Natural killer cell (primary cell): ENCODE measurements at regions not wholly inside any gene's neighbourhood (a gene's known extent, or its start where the extent isn't known, plus 50 kb on each side); places are given as distances from the start of the nearest gene placed in this dataset.
"Not testable (repeated sequence)": the region's sequence is repeated elsewhere in the genome, so short reads cannot be mapped to it uniquely, and the experiment has no call there.

ENCODE experiments used
- ATAC-seq, 3 donors: fragments of 150-1000 bp in 2 of 3; fragments of 200-7000 bp in 1 of 3; cut with Tn5 transposase; 1 replicate in 1 of 3; 2 replicates in 2 of 3; pipeline ENCODE4 v1.10.0; 2021; ENCODE audit warnings: mild to moderate bottlenecking in 2 of 3, moderate library complexity in 2 of 3
- DNase-seq, 2 donors: peaks; one replicate each; pipeline versions ENCODE4 v3.0.0 to v3.0.0-alpha.2; 2013 to 2021; ENCODE audit warnings: mixed read lengths in 1 of 2
- H3K27ac ChIP-seq: one replicate; pipeline ENCODE4 v1.5.1; 2013; ENCODE audit warnings: mild to moderate bottlenecking, low read length
- H3K27me3 ChIP-seq: one replicate; pipeline ENCODE4 v1.6.1; 2013; ENCODE audit warnings: low read length; ENCODE audit not compliant: control insufficient read depth, insufficient read depth
- H3K36me3 ChIP-seq: one replicate; pipeline ENCODE4 v1.6.1; 2013; ENCODE audit warnings: low read length; ENCODE audit not compliant: control insufficient read depth, insufficient read depth
- H3K4me1 ChIP-seq: one replicate; pipeline ENCODE4 v1.6.1; 2013; ENCODE audit warnings: low read length; ENCODE audit not compliant: control insufficient read depth, insufficient read depth
- H3K4me3 ChIP-seq: one replicate; pipeline ENCODE4 v1.5.1; 2013; ENCODE audit warnings: low read length
- H3K9me3 ChIP-seq: one replicate; pipeline ENCODE4 v1.6.1; 2013; ENCODE audit warnings: low read length; ENCODE audit not compliant: control insufficient read depth, insufficient read depth
- H3K27ac Mint-ChIP-seq, 2 donors: one replicate each; pipeline ENCODE4 v1.8.0; 2022; ENCODE audit warnings: mild to moderate bottlenecking in 2 of 2, mixed read lengths in 2 of 2, moderate library complexity in 1 of 2
- H3K27me3 Mint-ChIP-seq, 2 donors: one replicate each; pipeline ENCODE4 v1.8.0; 2022; ENCODE audit warnings: low read depth in 2 of 2, mixed read lengths in 2 of 2
- H3K36me3 Mint-ChIP-seq: one replicate; pipeline ENCODE4 v1.8.0; 2022; ENCODE audit warnings: mixed read lengths
- H3K4me1 Mint-ChIP-seq, 2 donors: one replicate each; pipeline ENCODE4 v1.8.0; 2022; ENCODE audit warnings: mixed read lengths in 2 of 2
- H3K4me3 Mint-ChIP-seq: one replicate; pipeline ENCODE4 v1.8.0; 2022; ENCODE audit warnings: mild to moderate bottlenecking, moderate library complexity, mixed read lengths
- H3K9me3 Mint-ChIP-seq, 2 donors: one replicate each; pipeline ENCODE4 v1.8.0; 2022; ENCODE audit warnings: mixed read lengths in 2 of 2
- CTCF ChIP-seq: fragments of 200-600 bp; IDR thresholded peaks from one replicate; pipeline ENCODE4 v1.8.0; 2022; ENCODE audit warnings: antibody characterized with exemption
- WGBS: methylation state at CpG from one replicate; pipeline ENCODE4 v1.1.7; 2013; ENCODE audit warnings: missing lambda C conversion rate; ENCODE audit not compliant: insufficient coverage; 5-methylcytosine and 5-hydroxymethylcytosine counted together
- intact Hi-C: fragments of 100-400 bp; cut with micrococcal nuclease; formaldehyde crosslinking; loops from one replicate; pipeline ENCODE4 v1.14.2; 2022

- H3K36me3 Mint-ChIP-seq, DNase-seq, ATAC-seq, H3K4me3 Mint-ChIP-seq, H3K4me3 ChIP-seq, H3K4me1 Mint-ChIP-seq, H3K27me3 ChIP-seq, intact Hi-C loops, H3K27ac ChIP-seq, H3K9me3 Mint-ChIP-seq, H3K4me1 ChIP-seq, H3K9me3 ChIP-seq, H3K27ac Mint-ChIP-seq, H3K36me3 ChIP-seq: not testable (repeated sequence)
- WGBS = 50% methylated on average over 1 of the region's 1 CpG
- peaks cover 20 to 32% of the 10 kb centered on the region in 2 donors for H3K27me3 Mint-ChIP-seq
Observed at GRCh38 chr10:109809954-109810353, 113.4 kb downstream of the XPNPEP1 start.

GRCh38 chr10:109801191-109801590 lies 122.1 kb downstream of the XPNPEP1 start:
- H3K4me3 ChIP-seq, H3K27ac Mint-ChIP-seq, H3K27ac ChIP-seq, intact Hi-C loops, DNase-seq, H3K4me3 Mint-ChIP-seq, H3K27me3 ChIP-seq, H3K4me1 ChIP-seq, ATAC-seq, H3K36me3 Mint-ChIP-seq, H3K36me3 ChIP-seq, H3K9me3 Mint-ChIP-seq, H3K9me3 ChIP-seq, H3K4me1 Mint-ChIP-seq: not testable (repeated sequence)
- H3K27me3 Mint-ChIP-seq = peaks cover 12 to 32% of the 10 kb centered on the region in 2 donors
- WGBS = 96% methylated on average over 13 of the region's 14 CpGs

GRCh38 chr10:109790647-109791046 lies 132.7 kb downstream of the XPNPEP1 start:
- intact Hi-C loops = no loop called here
- Mint-ChIP-seq H3K27me3 (peaks cover 11 to 54% of the 10 kb centered on the region in 2 donors), H3K27ac (no peak overlapping the region), H3K4me3 (no peak overlapping the region), H3K4me1 (no peaks in the 10 kb centered on the region), H3K9me3 (peaks cover 0 to 3% of the 10 kb centered on the region in 2 donors), H3K36me3 (no peaks in the 10 kb centered on the region)
- ATAC-seq (no peak), DNase-seq (no peak)
- TF ChIP-seq CTCF = no peak
- Histone ChIP-seq H3K27ac (no peak overlapping the region), H3K4me3 (no peak overlapping the region), H3K36me3 (no peaks in the 10 kb centered on the region), H3K27me3 (peaks cover 2% of the 10 kb centered on the region), H3K4me1 (no peaks in the 10 kb centered on the region), H3K9me3 (no peaks in the 10 kb centered on the region)
- WGBS = 89% methylated on average over 4 of the region's 4 CpGs

GRCh38 chr10:109784236-109784635 lies 139.1 kb downstream of the XPNPEP1 start:
- Mint-ChIP-seq H3K4me1 (no peaks in the 10 kb centered on the region), H3K9me3 (no peaks in the 10 kb centered on the region), H3K27me3 (peaks cover 19 to 54% of the 10 kb centered on the region in 2 donors), H3K4me3 (no peak overlapping the region), H3K36me3 (no peaks in the 10 kb centered on the region), H3K27ac (no peak overlapping the region)
- no peak for TF ChIP-seq CTCF
- no peak overlapping the region for H3K27ac ChIP-seq
- peaks cover 2% of the 10 kb centered on the region for H3K27me3 ChIP-seq
- intact Hi-C loops = no loop called here
- DNase-seq (no peak), ATAC-seq (no peak)
- H3K9me3 ChIP-seq = no peaks in the 10 kb centered on the region
- WGBS = 67% methylated on average over 3 of the region's 3 CpGs
- no peaks in the 10 kb centered on the region for H3K4me1 ChIP-seq
- no peak overlapping the region for H3K4me3 ChIP-seq
- no peaks in the 10 kb centered on the region for H3K36me3 ChIP-seq

- H3K27me3 Mint-ChIP-seq = peaks cover 16 to 54% of the 10 kb centered on the region in 2 donors
- 82% methylated on average over 5 of the region's 5 CpGs for WGBS
- no peak for TF ChIP-seq CTCF
Observed at GRCh38 chr10:109783286-109783685, 140.0 kb downstream of the XPNPEP1 start.

More at GRCh38 chr10:109783286-109783685, 140.0 kb downstream of the XPNPEP1 start:
- DNase-seq (no peak), ATAC-seq (no peak)
- Histone ChIP-seq H3K4me1 (no peaks in the 10 kb centered on the region), H3K27ac (no peak overlapping the region), H3K9me3 (no peaks in the 10 kb centered on the region), H3K4me3 (no peak overlapping the region), H3K27me3 (no peaks in the 10 kb centered on the region), H3K36me3 (no peaks in the 10 kb centered on the region)
- Mint-ChIP-seq H3K9me3 (no peaks in the 10 kb centered on the region), H3K4me3 (no peak overlapping the region), H3K27ac (no peak overlapping the region), H3K36me3 (no peaks in the 10 kb centered on the region), H3K4me1 (no peaks in the 10 kb centered on the region)
- intact Hi-C loops = no loop called here
